Suppressor macrophage (primary cell): ENCODE measurements at regions not wholly inside any gene's neighbourhood (a gene's known extent, or its start where the extent isn't known, plus 50 kb on each side); places are given as distances from the start of the nearest gene placed in this dataset.

Experiments used
- DNase-seq, 4 experiments: peaks; one replicate each; pipeline ENCODE4 v3.0.0-alpha.2; 2020 to 2022

- no peak for DNase-seq
Measured at GRCh38 chr2:14552818-14553217, 79.7 kb upstream of the LRATD1 start.

- DNase-seq: no peak
Measured at GRCh38 chr2:14554849-14555545, 77.5 kb upstream of the LRATD1 start.

DNA sequence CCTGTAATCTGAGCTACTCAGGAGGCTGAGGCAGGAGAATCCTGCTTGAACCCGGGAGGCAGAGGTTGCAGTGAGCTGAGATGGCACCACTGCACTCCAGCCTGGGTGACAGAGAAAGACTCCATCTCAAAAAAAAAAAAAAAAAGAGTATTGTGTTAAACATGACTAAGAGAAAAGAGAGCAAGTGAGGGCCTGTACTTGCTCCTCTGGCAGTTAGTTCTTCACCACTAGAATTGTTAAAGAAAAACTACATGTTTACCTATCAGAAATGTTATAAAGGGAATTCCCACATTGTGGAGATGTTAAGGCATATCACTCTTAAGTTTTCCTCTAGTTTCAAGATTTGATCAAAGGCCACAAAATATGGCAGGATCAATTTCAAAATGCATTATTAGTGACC is 75.4 kb upstream of the LRATD1 start:
- DNase-seq: no peak

DNA sequence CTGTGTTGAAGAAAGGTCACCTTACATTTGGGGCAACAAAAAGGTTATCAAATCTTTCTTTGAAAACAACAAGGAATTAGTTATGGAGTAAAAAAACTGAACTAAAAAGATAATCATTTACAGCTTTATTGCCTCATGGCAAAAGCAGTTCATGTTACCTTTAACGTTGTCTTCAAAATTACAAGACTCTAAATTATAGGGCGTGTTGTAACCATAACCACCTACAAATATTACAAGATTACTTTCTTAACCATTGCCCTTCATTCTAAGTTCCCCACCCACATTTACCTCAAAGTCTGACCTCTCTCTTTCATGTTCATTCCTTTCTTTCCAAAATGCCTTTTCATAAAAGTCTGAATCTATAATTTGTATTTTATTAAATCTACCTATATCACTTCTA is 74.6 kb upstream of the LRATD1 start:
- DNase-seq: no peak

- DNase-seq: no peak
Measured at GRCh38 chr2:14558335-14558919, 74.1 kb upstream of the LRATD1 start.

DNA sequence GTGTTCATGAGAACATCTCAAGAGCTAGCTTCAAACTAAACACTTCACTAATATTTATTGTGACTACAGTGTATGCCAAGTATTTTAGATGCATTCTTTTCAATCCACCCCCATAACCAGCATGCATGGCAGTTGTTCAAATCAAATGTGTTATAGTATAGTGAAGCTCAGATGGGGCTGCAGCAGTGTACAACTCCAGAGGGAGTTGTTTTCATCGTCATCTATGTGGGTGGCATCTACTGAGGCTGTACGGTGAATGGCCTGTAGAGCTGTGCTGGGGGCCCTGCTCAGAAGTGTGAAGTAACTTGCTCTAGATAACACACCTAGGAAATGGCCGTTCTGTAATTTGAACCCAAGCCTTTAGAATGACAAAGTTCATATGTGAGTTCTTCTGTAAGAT is 71.8 kb upstream of the LRATD1 start:
- no peak for DNase-seq

DNA sequence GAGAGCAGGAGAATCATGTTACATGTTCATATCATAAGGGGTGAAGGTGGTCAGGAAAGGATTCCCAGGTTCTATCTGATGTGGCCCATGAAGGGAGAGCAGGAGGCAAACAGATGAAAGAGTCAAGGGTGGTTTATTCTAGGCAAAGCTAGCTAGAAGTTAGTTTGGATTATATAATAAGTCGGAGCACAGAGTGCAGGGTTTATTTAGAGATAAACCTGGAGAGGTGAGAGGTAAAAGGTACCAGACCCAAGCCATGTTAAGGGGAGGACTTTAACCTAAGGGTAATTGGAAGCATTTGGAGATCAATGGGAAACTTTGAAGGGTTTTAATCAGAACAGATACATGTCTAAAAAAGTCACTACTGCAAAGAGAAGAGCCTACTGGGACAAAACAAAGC is 69.2 kb upstream of the LRATD1 start:
- no peak for DNase-seq

GRCh38 chr2:14565666-14566065 is 66.9 kb upstream of the LRATD1 start:
- no peak for DNase-seq

GRCh38 chr2:14567561-14567960 is 65.0 kb upstream of the LRATD1 start:
- no peak for DNase-seq

DNA sequence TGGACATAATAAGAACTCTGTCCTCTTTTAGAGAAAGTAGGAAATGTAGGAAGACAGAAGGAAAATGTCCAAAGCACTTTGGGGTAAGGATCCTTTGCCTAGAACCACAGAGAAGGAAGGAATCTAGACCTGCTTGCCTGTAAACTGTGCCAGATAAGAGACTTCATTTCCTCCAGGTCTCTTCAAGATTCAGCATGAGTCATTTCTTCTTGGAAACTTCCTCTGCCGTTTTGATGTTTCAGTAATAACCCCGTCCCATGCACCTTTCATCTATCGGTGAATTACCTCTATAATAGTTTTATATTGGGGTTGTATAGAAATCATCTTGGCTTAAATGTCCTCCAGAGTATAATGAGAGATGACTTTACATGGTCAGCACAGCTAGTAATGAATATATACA is 63.2 kb upstream of the LRATD1 start:
- DNase-seq: no peak

DNA sequence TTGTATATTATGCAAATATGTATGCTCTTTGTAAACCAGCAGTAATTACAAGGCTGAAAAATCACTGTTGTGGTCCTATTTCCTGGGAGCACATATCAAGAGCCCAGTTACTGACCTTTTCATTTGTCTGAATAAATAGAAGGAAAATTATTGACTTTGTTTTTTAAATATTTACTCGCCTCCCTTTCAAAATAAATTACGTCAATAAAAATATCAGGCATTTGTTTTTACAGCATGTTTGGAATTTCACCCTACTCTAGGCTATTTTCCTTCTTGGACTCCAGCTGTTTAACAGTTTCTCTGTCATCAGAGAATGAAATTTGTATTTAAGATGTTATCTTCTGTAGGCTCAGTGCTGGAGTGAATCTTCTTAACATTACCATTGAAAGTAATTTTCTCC is 59.9 kb upstream of the LRATD1 start:
- no peak for DNase-seq

DNA sequence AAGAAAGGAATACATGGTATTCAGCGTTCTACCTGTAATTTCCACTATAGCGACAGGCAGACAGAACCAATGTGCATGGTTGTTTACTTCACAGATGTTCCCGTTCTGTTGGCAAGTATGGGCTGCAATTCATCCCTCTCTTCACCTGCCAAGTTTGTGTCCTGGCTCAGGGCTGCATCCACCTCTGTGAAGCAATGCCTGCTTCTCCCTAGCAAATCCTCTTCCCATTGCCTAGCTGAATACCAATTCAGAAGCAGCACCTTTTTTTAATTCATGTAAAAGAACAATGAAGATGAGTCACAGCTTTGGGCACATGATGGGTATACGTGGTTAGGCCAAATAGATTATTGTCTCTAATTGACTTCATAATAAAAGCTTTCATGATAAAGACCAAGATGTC is 54.7 kb upstream of the LRATD1 start:
- DNase-seq: no peak
